ENCODE measurements at regions not wholly inside any gene's neighbourhood (a gene's known extent, or its start where the extent isn't known, plus 50 kb on each side); places are given as distances from the start of the nearest gene placed in this dataset.
A peak's percentile ranks its signal among the peaks of the same experiment; 100 is the strongest.
"Not testable (repeated sequence)": the region's sequence is repeated elsewhere in the genome, so short reads cannot be mapped to it uniquely, and the experiment has no call there.

DNA sequence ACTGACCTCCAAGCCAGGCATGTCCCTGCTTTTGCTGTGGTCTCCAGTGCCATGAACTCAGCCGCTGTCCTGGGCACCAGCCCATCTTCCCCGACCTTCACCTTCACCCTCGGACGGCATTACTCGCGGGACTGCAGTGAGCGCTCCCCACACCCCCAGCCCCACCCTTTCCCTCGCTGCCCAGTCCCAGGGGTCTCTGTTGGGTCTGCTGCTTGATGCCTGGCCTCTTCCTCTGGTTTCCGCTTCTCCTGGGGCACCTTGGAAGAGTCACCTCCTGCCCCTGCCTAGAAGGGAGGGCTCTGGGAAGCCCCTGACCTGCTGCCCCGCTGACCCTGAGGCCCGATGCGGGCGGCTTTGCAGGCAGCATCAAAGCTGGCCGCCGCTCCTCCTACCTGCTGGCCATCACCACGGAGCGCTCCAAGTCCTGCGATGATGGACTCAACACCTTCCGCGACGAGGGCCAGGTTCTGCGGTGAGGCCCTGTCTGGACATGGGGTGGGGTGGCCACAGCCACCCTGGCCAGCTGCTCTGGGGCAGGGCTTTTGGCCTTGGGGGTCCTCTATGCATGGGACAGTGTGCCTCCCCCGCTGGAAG, 102.3 kb downstream of the ZNF267 start:
- H3K27ac ChIP-seq; H3K27me3 ChIP-seq; H3K9me3 ChIP-seq (replicated peaks in 1 of 3); DNase-seq; intact Hi-C loops (cut with DNase I); H3K36me3 ChIP-seq (replicated peaks in 1 of 2); H3K4me3 ChIP-seq; H3K4me1 ChIP-seq (replicated peaks in 1 of 2): not testable (repeated sequence)
- 81 to 88% (median 84%) methylated on average over 9 to 22 of the region's 23 CpGs for WGBS, 4 donors

DNA sequence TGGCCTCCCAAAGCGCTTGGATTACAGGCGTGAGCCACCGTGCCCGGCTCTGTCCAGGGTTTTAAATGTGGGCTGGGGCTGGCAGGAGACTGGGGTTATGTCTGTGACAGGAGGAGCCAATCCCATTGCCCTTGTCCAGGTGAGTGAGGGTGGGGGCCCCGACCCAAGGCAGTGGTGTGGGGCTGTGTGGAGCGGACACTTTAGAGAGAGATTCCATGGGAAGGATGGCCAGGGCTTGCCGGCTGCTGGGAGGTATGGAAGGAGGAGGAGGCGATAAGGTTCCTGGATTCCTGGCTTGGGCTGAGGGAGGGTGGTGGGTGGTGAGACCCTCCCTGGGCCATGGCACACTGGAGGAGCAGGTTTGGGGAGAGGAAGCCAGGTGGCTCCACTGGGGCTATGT, 104.9 kb downstream of the ZNF267 start:
- H3K9me3 ChIP-seq (replicated peaks in 1 of 3); DNase-seq; H3K4me3 ChIP-seq; intact Hi-C loops (cut with DNase I); H3K27me3 ChIP-seq; H3K36me3 ChIP-seq (replicated peaks in 1 of 2); H3K4me1 ChIP-seq (replicated peaks in 1 of 2); H3K27ac ChIP-seq: not testable (repeated sequence)
- WGBS, 4 donors = 79 to 93% (median 89%) methylated on average over 3 to 4 of the region's 8 CpGs

DNA sequence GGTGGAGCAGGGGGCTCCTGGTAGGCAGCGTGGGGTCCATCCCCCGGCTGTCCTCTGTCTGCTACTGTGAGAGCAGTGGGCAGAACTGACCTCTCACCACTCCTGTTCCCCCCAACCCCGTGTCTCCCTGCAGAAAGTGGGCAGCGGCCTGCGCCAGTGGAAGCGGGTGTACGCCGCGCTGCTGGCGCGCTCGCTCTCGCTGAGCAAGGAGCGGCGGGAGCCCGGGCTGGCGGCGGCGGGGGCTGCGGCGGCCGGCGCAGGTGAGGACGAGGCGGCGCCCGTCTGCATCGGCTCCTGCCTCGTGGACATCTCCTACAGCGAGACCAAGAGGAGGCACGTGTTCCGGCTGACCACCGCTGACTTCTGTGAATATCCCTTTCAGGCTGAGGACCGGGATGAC, 108.1 kb downstream of the ZNF267 start:
- DNase-seq; H3K4me1 ChIP-seq (replicated peaks in 1 of 2); H3K27me3 ChIP-seq; H3K27ac ChIP-seq; H3K4me3 ChIP-seq; intact Hi-C loops (cut with DNase I); H3K36me3 ChIP-seq (replicated peaks in 1 of 2); H3K9me3 ChIP-seq (replicated peaks in 1 of 3): not testable (repeated sequence)
- 90 to 92% methylated on average over 16 to 32 of the region's 34 CpGs; no CpG with 5 or more reads in 2 of the 4 donors for WGBS, 4 donors

DNA sequence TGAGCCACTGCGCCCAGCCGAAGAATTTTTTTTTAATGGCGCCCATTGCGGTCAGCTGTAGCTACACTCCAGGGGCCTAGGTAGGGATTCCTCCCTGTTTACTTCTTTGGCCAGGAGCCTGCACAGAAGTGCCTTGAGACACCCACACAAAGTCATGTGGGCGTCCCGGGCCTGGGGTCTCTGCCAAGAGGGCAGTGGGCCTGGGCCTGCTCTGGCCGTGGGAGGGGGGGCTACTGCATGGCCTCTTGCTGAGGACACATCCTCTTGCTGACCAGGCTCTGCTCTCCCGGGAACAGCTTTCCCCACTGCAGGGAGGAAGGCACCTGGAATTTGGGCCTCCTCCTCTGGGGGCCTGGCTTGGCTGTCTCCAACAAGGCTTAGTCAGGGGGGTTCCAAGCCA, 109.4 kb downstream of the ZNF267 start:
- H3K27me3 ChIP-seq; H3K4me1 ChIP-seq (replicated peaks in 1 of 2); H3K4me3 ChIP-seq; H3K36me3 ChIP-seq (replicated peaks in 1 of 2); intact Hi-C loops (cut with DNase I); DNase-seq; H3K9me3 ChIP-seq (replicated peaks in 1 of 3); H3K27ac ChIP-seq: not testable (repeated sequence)
- WGBS, 4 donors = 83 to 100% (median 86%) methylated on average over 4 to 8 of the region's 8 CpGs

DNA sequence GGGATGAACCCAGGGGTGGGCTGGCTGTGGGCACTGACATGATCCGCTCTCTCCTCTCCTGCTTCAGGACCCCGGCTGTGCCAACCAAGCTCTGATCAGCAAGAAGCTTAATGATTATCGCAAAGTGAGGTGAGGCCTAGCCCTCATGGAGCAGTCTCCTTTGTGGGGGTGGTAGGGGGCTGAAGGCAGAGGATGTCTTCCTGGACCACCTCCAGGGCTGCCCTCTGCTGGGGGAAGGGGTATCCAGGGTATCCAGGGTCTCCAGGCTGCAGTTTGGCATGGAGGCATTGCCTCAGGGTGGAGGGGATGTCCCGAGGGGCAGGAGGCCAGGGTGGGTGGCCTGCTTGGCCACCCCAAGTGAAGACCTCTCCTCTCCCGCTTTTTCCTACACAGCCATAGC, 110.1 kb downstream of the ZNF267 start:
- H3K9me3 ChIP-seq (replicated peaks in 1 of 3); intact Hi-C loops (cut with DNase I); H3K36me3 ChIP-seq (replicated peaks in 1 of 2); H3K4me1 ChIP-seq (replicated peaks in 1 of 2); H3K27ac ChIP-seq; H3K27me3 ChIP-seq; H3K4me3 ChIP-seq; DNase-seq: not testable (repeated sequence)
- 85 to 92% methylated on average over 1 to 3 of the region's 5 CpGs; no CpG with 5 or more reads in 2 of the 4 donors for WGBS, 4 donors

DNA sequence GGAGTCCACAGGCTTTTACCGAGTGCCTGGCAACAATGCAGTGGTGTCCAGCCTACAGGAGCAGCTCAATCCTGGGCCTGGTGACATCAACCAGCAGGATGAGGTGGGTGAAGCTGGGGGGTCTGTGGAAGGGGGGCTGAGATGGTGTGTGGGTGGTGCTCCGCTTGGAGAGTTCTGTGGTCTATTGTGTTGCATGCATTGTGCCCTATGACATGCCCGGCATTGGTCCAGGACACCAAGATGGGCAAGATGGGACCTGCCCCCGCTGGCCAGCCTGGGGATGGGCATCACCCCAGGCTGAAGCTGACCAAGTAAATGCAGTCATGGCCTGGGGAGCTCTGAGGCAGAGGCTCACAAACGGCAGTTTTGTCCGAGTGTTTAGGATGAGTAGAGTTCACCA, 113.3 kb downstream of the ZNF267 start:
- intact Hi-C loops (cut with DNase I); H3K4me3 ChIP-seq; H3K9me3 ChIP-seq (replicated peaks in 1 of 3); H3K27me3 ChIP-seq; H3K36me3 ChIP-seq (replicated peaks in 1 of 2); H3K27ac ChIP-seq; DNase-seq; H3K4me1 ChIP-seq (replicated peaks in 1 of 2): not testable (repeated sequence)
- 72 to 100% (median 83%) methylated on average over 2 to 6 of the region's 6 CpGs for WGBS, 4 donors

DNA sequence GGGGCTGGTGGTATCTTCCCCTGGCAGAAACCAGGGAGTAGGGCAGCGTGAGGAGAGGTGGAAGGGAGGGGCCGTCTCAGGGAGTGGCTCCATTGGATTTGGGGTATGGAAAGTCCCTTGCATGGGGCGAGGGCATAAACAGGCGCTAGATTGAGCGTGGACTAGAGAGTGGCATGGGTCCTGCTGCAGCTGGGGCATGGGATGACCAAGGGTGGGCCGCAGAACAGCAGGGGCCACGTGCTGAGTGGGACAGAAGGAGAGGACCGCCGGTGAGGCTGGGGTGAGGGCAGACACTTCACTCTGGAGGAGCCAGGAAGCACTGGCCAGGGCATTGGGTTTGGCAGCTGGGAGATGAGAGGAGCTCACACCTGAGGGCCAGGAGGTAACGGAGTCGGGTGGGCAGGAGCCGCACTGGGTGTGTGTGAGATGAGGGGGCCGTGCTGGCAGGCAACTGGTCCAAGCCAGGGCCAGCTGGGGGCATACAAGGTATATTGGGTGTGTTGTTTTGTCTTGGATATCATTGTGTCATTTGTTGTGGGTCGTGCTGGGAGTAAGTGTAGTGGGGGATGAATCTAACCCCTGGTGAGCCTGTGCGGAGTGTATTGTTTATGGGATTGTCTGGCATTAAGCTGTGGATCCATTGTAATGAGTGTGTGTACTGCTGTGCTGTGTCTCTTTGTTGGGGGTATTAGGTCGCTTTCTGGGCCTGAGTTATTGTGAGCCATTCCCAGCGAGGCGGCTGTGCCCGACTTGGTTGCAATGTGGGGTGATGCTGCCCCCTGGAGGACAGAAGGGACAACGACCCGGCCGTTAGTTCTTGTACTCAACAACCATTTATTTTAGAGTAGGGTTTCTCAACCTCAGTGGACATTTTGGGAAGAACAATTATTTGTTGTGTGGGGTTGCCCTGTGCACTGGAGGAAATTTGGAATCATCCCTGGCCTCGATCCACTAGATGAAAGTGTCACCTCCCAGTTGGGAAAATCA, 115.3 kb downstream of the ZNF267 start:
- H3K27ac ChIP-seq; H3K36me3 ChIP-seq (replicated peaks in 1 of 2); H3K9me3 ChIP-seq (replicated peaks in 1 of 3); H3K4me1 ChIP-seq (replicated peaks in 1 of 2); intact Hi-C loops (cut with DNase I); H3K4me3 ChIP-seq; H3K27me3 ChIP-seq: not testable (repeated sequence)
- DNase-seq = peak in 5 of 7 donors; percentile 28 to 76 (median 46)
- 2 to 60% (median 7%) methylated on average over 3 to 7 of the region's 23 CpGs; no CpG with 5 or more reads in 1 of the 4 donors for WGBS, 4 donors

DNA sequence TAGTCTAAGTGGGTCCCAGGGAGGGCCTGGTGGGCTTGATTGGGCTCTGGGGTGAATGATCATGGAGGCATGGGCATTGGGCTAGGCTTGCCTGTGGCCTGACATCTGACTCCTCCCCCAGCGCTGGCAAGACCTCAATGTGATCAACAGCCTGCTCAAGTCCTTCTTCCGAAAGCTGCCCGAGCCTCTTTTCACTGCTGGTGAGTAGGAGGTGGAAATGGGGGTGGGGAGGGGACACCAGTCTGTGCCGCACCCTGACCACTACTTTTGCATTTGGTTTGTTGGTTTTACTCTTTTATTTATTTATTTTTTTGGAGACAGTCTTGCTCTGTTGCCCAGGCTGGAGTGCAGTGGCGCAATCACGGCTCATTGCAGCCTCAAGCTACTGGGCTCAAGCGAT, 116.7 kb downstream of the ZNF267 start:
- H3K27me3 ChIP-seq; DNase-seq; intact Hi-C loops (cut with DNase I); H3K4me3 ChIP-seq; H3K9me3 ChIP-seq (replicated peaks in 1 of 3); H3K4me1 ChIP-seq (replicated peaks in 1 of 2); H3K27ac ChIP-seq; H3K36me3 ChIP-seq (replicated peaks in 1 of 2): not testable (repeated sequence)
- 56 to 79% (median 75%) methylated on average over 4 to 6 of the region's 7 CpGs for WGBS, 4 donors

DNA sequence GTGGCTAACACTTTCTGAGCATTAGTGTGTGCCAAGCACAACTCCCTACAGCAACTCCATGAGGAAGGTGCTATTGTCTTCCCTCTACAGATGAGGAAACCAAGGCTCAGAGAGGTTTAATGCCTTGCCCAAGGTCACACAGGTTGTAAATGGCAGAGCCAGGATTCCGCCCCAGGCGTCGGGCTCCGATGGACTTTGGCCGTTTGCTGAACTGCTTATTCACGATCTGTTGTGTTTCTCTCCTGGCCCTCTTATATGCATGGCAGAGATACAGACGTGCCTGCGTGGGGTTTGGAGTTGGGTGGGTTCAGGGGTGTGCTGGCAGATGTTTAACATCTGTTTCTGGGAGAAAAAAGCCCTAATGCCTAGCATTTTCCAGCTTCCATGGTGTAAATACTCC, 117.4 kb downstream of the ZNF267 start:
- DNase-seq; intact Hi-C loops (cut with DNase I); H3K4me3 ChIP-seq; H3K4me1 ChIP-seq (replicated peaks in 1 of 2); H3K36me3 ChIP-seq (replicated peaks in 1 of 2); H3K9me3 ChIP-seq (replicated peaks in 1 of 3); H3K27me3 ChIP-seq; H3K27ac ChIP-seq: not testable (repeated sequence)
- WGBS, 4 donors = 65 to 90% (median 80%) methylated on average over 5 to 8 of the region's 8 CpGs; no CpG with 5 or more reads in 1 of the 4 donors
